Mucosa of rectum (tissue), 2 donors: ENCODE measurements at regions not wholly inside any gene's neighbourhood (a gene's known extent, or its start where the extent isn't known, plus 50 kb on each side); places are given as distances from the start of the nearest gene placed in this dataset.

Experiments
- H3K27ac ChIP-seq, 2 donors: one replicate each; pipeline ENCODE4 v1.7.0; 2013; ENCODE audit warnings: inconsistent platforms in 2 of 2, low read depth in 2 of 2, low read length in 2 of 2
- H3K27me3 ChIP-seq, 2 donors: one replicate each; pipeline ENCODE4 v1.7.0; 2013; ENCODE audit warnings: low read length in 2 of 2; ENCODE audit not compliant: control insufficient read depth in 2 of 2, insufficient read depth in 2 of 2
- H3K36me3 ChIP-seq, 2 donors: one replicate each; pipeline ENCODE4 v1.7.0; 2013; ENCODE audit warnings: low read length in 2 of 2; ENCODE audit not compliant: control insufficient read depth in 2 of 2, insufficient read depth in 2 of 2
- H3K4me1 ChIP-seq, 2 donors: one replicate each; pipeline ENCODE4 v1.7.0; 2013; ENCODE audit warnings: low read length in 2 of 2, mild to moderate bottlenecking in 1 of 2; ENCODE audit not compliant: control insufficient read depth in 2 of 2, insufficient read depth in 2 of 2
- H3K4me3 ChIP-seq, 2 donors: one replicate each; pipeline ENCODE4 v1.7.0; 2013; ENCODE audit warnings: low read length in 2 of 2
- H3K9ac ChIP-seq, 2 donors: one replicate each; pipeline ENCODE4 v1.7.0; 2013; ENCODE audit warnings: low read length in 2 of 2, low read depth in 1 of 2, mild to moderate bottlenecking in 1 of 2
- H3K9me3 ChIP-seq, 2 donors: one replicate each; pipeline ENCODE4 v1.7.0; 2013; ENCODE audit warnings: low read length in 2 of 2; ENCODE audit not compliant: control insufficient read depth in 2 of 2
- donor health status: healthy.
- donor health status: Normal muscosa, but diverticular disease.

- Histone ChIP-seq H3K4me1 (no peaks in the 10 kb centered on the region), H3K36me3 (no peaks in the 10 kb centered on the region), H3K9me3 (no peaks in the 10 kb centered on the region), H3K4me3 (no peak overlapping the region), H3K27me3 (peaks cover 0 to 5% of the 10 kb centered on the region in 2 donors), H3K9ac (no peak overlapping the region), H3K27ac (no peak overlapping the region)
These were observed 601.7 kb downstream of the NPHP4 start for GRCh38 chr1:5390504-5390903.

- Histone ChIP-seq H3K9ac (no peak overlapping the region), H3K4me3 (no peak overlapping the region), H3K27ac (no peak overlapping the region), H3K9me3 (no peaks in the 10 kb centered on the region), H3K36me3 (no peaks in the 10 kb centered on the region), H3K27me3 (peaks cover 0 to 5% of the 10 kb centered on the region in 2 donors), H3K4me1 (no peaks in the 10 kb centered on the region)
These were observed 602.9 kb downstream of the NPHP4 start for GRCh38 chr1:5389101-5389885.

- no peak overlapping the region for H3K9ac ChIP-seq
- H3K4me3 ChIP-seq: no peak overlapping the region
- no peaks in the 10 kb centered on the region for H3K9me3 ChIP-seq
- peaks cover 0 to 5% of the 10 kb centered on the region in 2 donors for H3K27me3 ChIP-seq
- H3K36me3 ChIP-seq: no peaks in the 10 kb centered on the region
- no peaks in the 10 kb centered on the region for H3K4me1 ChIP-seq
- no peak overlapping the region for H3K27ac ChIP-seq
These were observed 603.6 kb downstream of the NPHP4 start for GRCh38 chr1:5388622-5389021.

- Histone ChIP-seq H3K36me3 (no peaks in the 10 kb centered on the region), H3K27ac (no peak overlapping the region), H3K9ac (no peak overlapping the region), H3K9me3 (no peaks in the 10 kb centered on the region), H3K4me1 (no peaks in the 10 kb centered on the region), H3K4me3 (no peak overlapping the region), H3K27me3 (peaks cover 0 to 5% of the 10 kb centered on the region in 2 donors)
These were observed 605.9 kb downstream of the NPHP4 start for GRCh38 chr1:5386371-5386770.

GRCh38 chr1:5385956-5386355 lies 606.3 kb downstream of the NPHP4 start:
- H3K27me3 ChIP-seq: peaks cover 0 to 5% of the 10 kb centered on the region in 2 donors
- no peak overlapping the region for H3K4me3 ChIP-seq
- H3K9ac ChIP-seq: no peak overlapping the region
- no peak overlapping the region for H3K27ac ChIP-seq
- no peaks in the 10 kb centered on the region for H3K36me3 ChIP-seq
- no peaks in the 10 kb centered on the region for H3K4me1 ChIP-seq
- H3K9me3 ChIP-seq: no peaks in the 10 kb centered on the region

- H3K9ac ChIP-seq: no peak overlapping the region
- no peaks in the 10 kb centered on the region for H3K9me3 ChIP-seq
- no peaks in the 10 kb centered on the region for H3K36me3 ChIP-seq
- peaks cover 0 to 5% of the 10 kb centered on the region in 2 donors for H3K27me3 ChIP-seq
- no peaks in the 10 kb centered on the region for H3K4me1 ChIP-seq
- H3K4me3 ChIP-seq: no peak overlapping the region
- no peak overlapping the region for H3K27ac ChIP-seq
These were observed 607.0 kb downstream of the NPHP4 start for GRCh38 chr1:5385096-5385799.

- Histone ChIP-seq H3K27me3 (no peaks in the 10 kb centered on the region), H3K4me3 (no peak overlapping the region), H3K9ac (no peak overlapping the region), H3K9me3 (no peaks in the 10 kb centered on the region), H3K4me1 (no peaks in the 10 kb centered on the region), H3K36me3 (no peaks in the 10 kb centered on the region), H3K27ac (no peak overlapping the region)
These were observed 610.7 kb downstream of the NPHP4 start for GRCh38 chr1:5381491-5381890.

GRCh38 chr1:5379176-5379759 lies 613.0 kb downstream of the NPHP4 start:
- no peaks in the 10 kb centered on the region for H3K27me3 ChIP-seq
- no peak overlapping the region for H3K4me3 ChIP-seq
- H3K27ac ChIP-seq: no peak overlapping the region
- H3K4me1 ChIP-seq: no peaks in the 10 kb centered on the region
- H3K36me3 ChIP-seq: no peaks in the 10 kb centered on the region
- no peaks in the 10 kb centered on the region for H3K9me3 ChIP-seq
- H3K9ac ChIP-seq: no peak overlapping the region

GRCh38 chr1:5376538-5377247 lies 615.5 kb downstream of the NPHP4 start:
- H3K4me1 ChIP-seq: no peaks in the 10 kb centered on the region
- no peak overlapping the region for H3K27ac ChIP-seq
- H3K9ac ChIP-seq: no peak overlapping the region
- no peak overlapping the region for H3K4me3 ChIP-seq
- no peaks in the 10 kb centered on the region for H3K9me3 ChIP-seq
- H3K36me3 ChIP-seq: no peaks in the 10 kb centered on the region
- no peaks in the 10 kb centered on the region for H3K27me3 ChIP-seq

- H3K4me3 ChIP-seq: no peak overlapping the region
- H3K27ac ChIP-seq: no peak overlapping the region
- H3K9me3 ChIP-seq: no peaks in the 10 kb centered on the region
- no peaks in the 10 kb centered on the region for H3K36me3 ChIP-seq
- no peaks in the 10 kb centered on the region for H3K27me3 ChIP-seq
- no peaks in the 10 kb centered on the region for H3K4me1 ChIP-seq
- no peak overlapping the region for H3K9ac ChIP-seq
These were observed 616.7 kb downstream of the NPHP4 start for GRCh38 chr1:5375481-5375880.
